ENCODE measurements at regions not wholly inside any gene's neighbourhood (a gene's known extent, or its start where the extent isn't known, plus 50 kb on each side); places are given as distances from the start of the nearest gene placed in this dataset.

DNA sequence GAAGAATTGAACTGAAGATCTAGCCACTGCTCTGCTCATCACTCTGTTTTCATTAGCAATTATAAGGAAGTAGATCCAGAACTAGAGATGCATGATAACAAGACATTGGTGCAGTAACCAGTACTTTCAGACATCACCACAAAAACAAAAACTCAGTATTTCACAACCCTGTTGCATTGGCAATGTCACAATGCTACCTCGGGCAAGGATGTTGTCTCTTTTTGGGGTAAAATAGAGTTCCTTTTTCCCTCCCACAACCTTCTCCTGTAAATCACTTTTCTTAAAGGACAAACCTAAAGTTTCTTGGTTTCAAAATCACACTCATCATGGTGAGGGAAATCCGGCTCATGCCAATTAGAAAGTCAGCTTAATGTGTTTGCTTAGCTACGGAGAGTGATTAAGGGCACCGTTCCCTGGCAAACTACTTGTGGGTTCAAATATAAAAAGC, 420.1 kb upstream of the MEF2C start:
- TF ChIP-seq CTCF (conservative IDR thresholded peaks at IDR 0.05; ENCODE audit: low read depth, low read length) (no peak), EZH2phosphoT487 (IDR thresholded peaks at IDR 0.05; ENCODE audit: borderline replicate concordance, low read length) (no peak)

All from PC-3 (cell line).